ENCODE measurements at regions not wholly inside any gene's neighbourhood (a gene's known extent, or its start where the extent isn't known, plus 50 kb on each side); places are given as distances from the start of the nearest gene placed in this dataset.

DNA sequence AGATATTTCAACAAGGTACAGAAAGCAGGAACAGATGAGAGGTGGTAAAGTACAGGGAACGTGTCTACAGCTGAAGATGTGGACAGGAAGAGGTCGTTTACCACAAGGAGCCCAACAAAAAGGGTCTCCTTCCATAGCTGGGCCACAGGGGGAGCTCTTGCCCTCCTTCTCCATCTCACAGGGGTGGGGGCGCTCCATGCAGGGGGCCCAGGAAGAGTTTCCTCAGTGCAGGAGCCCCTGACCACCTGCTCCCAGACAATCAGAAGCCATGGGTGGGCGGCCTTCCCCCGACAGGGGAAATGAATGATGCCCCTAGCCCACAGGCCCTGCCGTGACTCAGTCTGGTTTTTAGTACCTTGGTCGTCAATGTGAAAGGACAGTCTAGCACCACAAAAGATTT, 163.6 kb upstream of the ZNF516 start:
- Histone ChIP-seq H2AK5ac (ENCODE audit: insufficient read length, low read length) (no peak overlapping the region), H3K18ac (ENCODE audit: insufficient read length, low read depth, low read length) (no peak overlapping the region), H3T11ph (ENCODE audit: low read length) (no peak overlapping the region), H3K14ac (ENCODE audit: insufficient read depth, low read length) (no peak overlapping the region), H3K9ac (ENCODE audit: extremely low read depth, insufficient read length, low read length) (no peak overlapping the region), H2BK12ac (ENCODE audit: insufficient read length, low read depth, low read length) (no peak overlapping the region), H4K91ac (ENCODE audit: insufficient read length, low read depth, low read length) (no peak overlapping the region), H2BK15ac (ENCODE audit: low read depth, low read length) (no peak overlapping the region), H3K79me1 (ENCODE audit: insufficient read depth, low read depth, low read length, poor library complexity, severe bottlenecking) (no peaks in the 10 kb centered on the region), H3K27me3 (ENCODE audit: insufficient read depth, low read length) (no peaks in the 10 kb centered on the region), H4K8ac (replicated peaks; ENCODE audit: insufficient read length, low read depth, low read length) (no peak overlapping the region), H2BK20ac (ENCODE audit: low read depth, low read length, poor library complexity, severe bottlenecking) (no peak overlapping the region), H3K4me2 (ENCODE audit: insufficient read depth, insufficient read length, low read length) (no peak overlapping the region), H3K56ac (ENCODE audit: insufficient read length, low read depth, low read length) (no peak overlapping the region), H3K23ac (ENCODE audit: insufficient read length, low read depth, low read length) (no peak overlapping the region), H2BK120ac (ENCODE audit: low read depth, low read length, poor library complexity, severe bottlenecking) (no peak overlapping the region), H3K9me3 (ENCODE audit: control insufficient read depth, low read depth, low read length) (no peaks in the 10 kb centered on the region), H4K20me1 (ENCODE audit: control insufficient read depth, insufficient read depth, insufficient read length) (no peaks in the 10 kb centered on the region), H3K23me2 (ENCODE audit: insufficient read length, low read depth, low read length, poor library complexity, severe bottlenecking) (no peaks in the 10 kb centered on the region), H3K4me1 (ENCODE audit: insufficient read depth, low read length) (no peaks in the 10 kb centered on the region), H3K4ac (ENCODE audit: low read depth, low read length) (no peak overlapping the region), H3K27ac (ENCODE audit: insufficient read length, low read depth, low read length) (no peak overlapping the region), H2AFZ (ENCODE audit: low read length) (no peak overlapping the region), H2BK5ac (ENCODE audit: insufficient read length, low read length) (no peak overlapping the region), H3K79me2 (ENCODE audit: insufficient read depth, low read length) (no peaks in the 10 kb centered on the region), H4K5ac (ENCODE audit: insufficient read length, low read depth, low read length) (no peak overlapping the region)
- Mint-ChIP-seq H3K4me3 (no peak overlapping the region), H3K36me3 (ENCODE audit: insufficient read depth in 1 of 3, low read depth in 3 of 3) (no peaks in the 10 kb centered on the region), H3K9me3 (no peaks in the 10 kb centered on the region; a peak in 1 of 5 replicates), H3K27me3 (ENCODE audit: low read depth) (no peaks in the 10 kb centered on the region; the same call in 1 of the 2 replicates), H3K4me1 (peaks cover 13 to 15% of the 10 kb centered on the region in 2 experiments), H3K27ac (no peak overlapping the region)
- WGBS (ENCODE audit: extremely low coverage, insufficient read length, low lambda C conversion rate), result no CpG with 5 or more reads among the region's 7 CpGs
- DNase-seq, result peak; percentile 81
- TF ChIP-seq, protein P1, sequence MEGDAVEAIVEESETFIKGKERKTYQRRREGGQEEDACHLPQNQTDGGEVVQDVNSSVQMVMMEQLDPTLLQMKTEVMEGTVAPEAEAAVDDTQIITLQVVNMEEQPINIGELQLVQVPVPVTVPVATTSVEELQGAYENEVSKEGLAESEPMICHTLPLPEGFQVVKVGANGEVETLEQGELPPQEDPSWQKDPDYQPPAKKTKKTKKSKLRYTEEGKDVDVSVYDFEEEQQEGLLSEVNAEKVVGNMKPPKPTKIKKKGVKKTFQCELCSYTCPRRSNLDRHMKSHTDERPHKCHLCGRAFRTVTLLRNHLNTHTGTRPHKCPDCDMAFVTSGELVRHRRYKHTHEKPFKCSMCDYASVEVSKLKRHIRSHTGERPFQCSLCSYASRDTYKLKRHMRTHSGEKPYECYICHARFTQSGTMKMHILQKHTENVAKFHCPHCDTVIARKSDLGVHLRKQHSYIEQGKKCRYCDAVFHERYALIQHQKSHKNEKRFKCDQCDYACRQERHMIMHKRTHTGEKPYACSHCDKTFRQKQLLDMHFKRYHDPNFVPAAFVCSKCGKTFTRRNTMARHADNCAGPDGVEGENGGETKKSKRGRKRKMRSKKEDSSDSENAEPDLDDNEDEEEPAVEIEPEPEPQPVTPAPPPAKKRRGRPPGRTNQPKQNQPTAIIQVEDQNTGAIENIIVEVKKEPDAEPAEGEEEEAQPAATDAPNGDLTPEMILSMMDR (conservative IDR thresholded peaks at IDR 0.05), result peak; percentile 89
